PC-3 (cell line): ENCODE measurements at regions not wholly inside any gene's neighbourhood (a gene's known extent, or its start where the extent isn't known, plus 50 kb on each side); places are given as distances from the start of the nearest gene placed in this dataset.
"Not testable (repeated sequence)": the region's sequence is repeated elsewhere in the genome, so short reads cannot be mapped to it uniquely, and the experiment has no call there.

Experiments used
- EZH2 ChIP-seq: fragments of 300-600 bp; sonication (generic); IDR thresholded peaks from one replicate; pipeline ENCODE4 v1.6.1; 2017; ENCODE audit warnings: antibody characterized with exemption, mild to moderate bottlenecking, low read length; ENCODE audit not compliant: unreplicated experiment
- TF ChIP-seq, protein P1 (sequence below): fragments of 300-600 bp; sonication (generic); conservative IDR thresholded peaks from 2 replicates; pipeline ENCODE4 v1.5.1; 2017; ENCODE audit warnings: antibody characterized with exemption, low read depth, mild to moderate bottlenecking, low read length

DNA sequence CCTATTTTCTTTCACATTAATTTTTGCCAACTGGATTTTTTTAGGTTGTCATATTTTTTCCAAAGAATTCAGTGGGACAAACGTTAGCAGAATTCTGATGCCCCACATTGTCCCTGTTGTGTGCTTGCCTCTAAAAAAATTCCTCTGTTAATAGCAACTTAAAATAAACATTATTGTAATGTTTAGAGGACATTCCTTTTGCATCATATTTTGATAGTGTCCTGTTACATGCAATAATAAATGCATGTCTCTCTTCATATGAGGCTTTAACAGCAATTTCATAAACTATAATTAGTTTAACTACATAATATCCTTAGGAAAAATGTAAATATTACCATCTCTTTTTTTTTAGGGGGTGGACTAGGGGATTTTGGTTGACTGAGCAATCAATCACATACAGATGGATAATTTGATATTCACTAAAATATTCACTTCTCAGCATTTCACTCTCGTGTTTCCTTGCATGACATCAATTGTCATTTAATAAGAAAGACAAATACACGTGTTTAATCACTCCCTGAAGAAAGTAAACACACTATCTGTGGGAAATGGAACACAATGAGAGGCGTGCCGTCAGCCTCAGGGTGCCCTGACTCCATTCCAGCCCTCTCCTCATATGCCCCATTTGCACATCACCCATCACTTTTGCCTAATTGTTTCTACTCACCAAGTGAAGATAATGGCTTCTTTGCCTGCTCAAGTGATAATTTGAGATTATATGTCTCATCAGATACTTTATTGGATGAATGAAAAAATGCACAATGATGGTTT, 110.3 kb upstream of the SPATA31A3 start:
- TF ChIP-seq EZH2 = not testable (repeated sequence)
- TF ChIP-seq, protein P1, sequence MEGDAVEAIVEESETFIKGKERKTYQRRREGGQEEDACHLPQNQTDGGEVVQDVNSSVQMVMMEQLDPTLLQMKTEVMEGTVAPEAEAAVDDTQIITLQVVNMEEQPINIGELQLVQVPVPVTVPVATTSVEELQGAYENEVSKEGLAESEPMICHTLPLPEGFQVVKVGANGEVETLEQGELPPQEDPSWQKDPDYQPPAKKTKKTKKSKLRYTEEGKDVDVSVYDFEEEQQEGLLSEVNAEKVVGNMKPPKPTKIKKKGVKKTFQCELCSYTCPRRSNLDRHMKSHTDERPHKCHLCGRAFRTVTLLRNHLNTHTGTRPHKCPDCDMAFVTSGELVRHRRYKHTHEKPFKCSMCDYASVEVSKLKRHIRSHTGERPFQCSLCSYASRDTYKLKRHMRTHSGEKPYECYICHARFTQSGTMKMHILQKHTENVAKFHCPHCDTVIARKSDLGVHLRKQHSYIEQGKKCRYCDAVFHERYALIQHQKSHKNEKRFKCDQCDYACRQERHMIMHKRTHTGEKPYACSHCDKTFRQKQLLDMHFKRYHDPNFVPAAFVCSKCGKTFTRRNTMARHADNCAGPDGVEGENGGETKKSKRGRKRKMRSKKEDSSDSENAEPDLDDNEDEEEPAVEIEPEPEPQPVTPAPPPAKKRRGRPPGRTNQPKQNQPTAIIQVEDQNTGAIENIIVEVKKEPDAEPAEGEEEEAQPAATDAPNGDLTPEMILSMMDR = not testable (repeated sequence)
